ENCODE measurements at regions not wholly inside any gene's neighbourhood (a gene's known extent, or its start where the extent isn't known, plus 50 kb on each side); places are given as distances from the start of the nearest gene placed in this dataset.

- TF ChIP-seq CTCF (conservative IDR thresholded peaks at IDR 0.05; ENCODE audit: low read depth, low read length) (no peak), EZH2 (IDR thresholded peaks at IDR 0.05; ENCODE audit: borderline replicate concordance, low read depth, low read length, poor library complexity, severe bottlenecking) (no peak)
These were observed 829.3 kb downstream of the SH3BGRL start for GRCh38 chrX:82031250-82031649.
